ENCODE measurements at regions not wholly inside any gene's neighbourhood (a gene's known extent, or its start where the extent isn't known, plus 50 kb on each side); places are given as distances from the start of the nearest gene placed in this dataset.
"Not testable (repeated sequence)": the region's sequence is repeated elsewhere in the genome, so short reads cannot be mapped to it uniquely, and the experiment has no call there.

GRCh38 chr10:4151466-4151865, 366.5 kb upstream of the KLF6 start:
- no peak for DNase-seq (ENCODE audit: low spot score)

GRCh38 chr10:4150676-4151075, 365.7 kb upstream of the KLF6 start:
- DNase-seq (ENCODE audit: low spot score) = no peak

GRCh38 chr10:4149460-4149859, 364.5 kb upstream of the KLF6 start:
- DNase-seq (ENCODE audit: low spot score) = not testable (repeated sequence)

GRCh38 chr10:4147245-4147644, 362.2 kb upstream of the KLF6 start:
- DNase-seq (ENCODE audit: low spot score) = no peak

- no peak for DNase-seq (ENCODE audit: low spot score)
Measured at GRCh38 chr10:4144817-4145216, 359.8 kb upstream of the KLF6 start.

- DNase-seq (ENCODE audit: low spot score) = peak; percentile 9
Measured at GRCh38 chr10:4141471-4141870, 356.5 kb upstream of the KLF6 start.

- DNase-seq (ENCODE audit: low spot score) = no peak
Measured at GRCh38 chr10:4138146-4138721, 353.2 kb upstream of the KLF6 start.

GRCh38 chr10:4137299-4137698, 352.3 kb upstream of the KLF6 start:
- DNase-seq (ENCODE audit: low spot score) = no peak

- no peak for DNase-seq (ENCODE audit: low spot score)
Measured at GRCh38 chr10:4136121-4136520, 351.1 kb upstream of the KLF6 start.

- DNase-seq (ENCODE audit: low spot score) = no peak
Measured at GRCh38 chr10:4132216-4132556, 347.2 kb upstream of the KLF6 start.

GRCh38 chr10:4131407-4132215, 346.6 kb upstream of the KLF6 start:
- peak; percentile 64 for DNase-seq (ENCODE audit: low spot score)

- DNase-seq (ENCODE audit: low spot score) = no peak
Measured at GRCh38 chr10:4130685-4131084, 345.7 kb upstream of the KLF6 start.

GRCh38 chr10:4129866-4130477, 345.0 kb upstream of the KLF6 start:
- DNase-seq (ENCODE audit: low spot score) = no peak

GRCh38 chr10:4127518-4128315, 342.7 kb upstream of the KLF6 start:
- DNase-seq (ENCODE audit: low spot score) = no peak

- DNase-seq (ENCODE audit: low spot score) = no peak
Measured at GRCh38 chr10:4125776-4126175, 340.8 kb upstream of the KLF6 start.

- DNase-seq (ENCODE audit: low spot score) = no peak
Measured at GRCh38 chr10:4121502-4122380, 336.7 kb upstream of the KLF6 start.

GRCh38 chr10:4120096-4120853, 335.3 kb upstream of the KLF6 start:
- no peak for DNase-seq (ENCODE audit: low spot score)

- DNase-seq (ENCODE audit: low spot score) = no peak
Measured at GRCh38 chr10:4119107-4119506, 334.1 kb upstream of the KLF6 start.

GRCh38 chr10:4117604-4118003, 332.6 kb upstream of the KLF6 start:
- no peak for DNase-seq (ENCODE audit: low spot score)

GRCh38 chr10:4111643-4112042, 326.6 kb upstream of the KLF6 start:
- DNase-seq (ENCODE audit: low spot score) = peak; percentile 25

GRCh38 chr10:4109469-4109868, 324.5 kb upstream of the KLF6 start:
- no peak for DNase-seq (ENCODE audit: low spot score)
